B cell (primary cell): ENCODE measurements at regions not wholly inside any gene's neighbourhood (a gene's known extent, or its start where the extent isn't known, plus 50 kb on each side); places are given as distances from the start of the nearest gene placed in this dataset.

Source experiments
- ATAC-seq: fragments of 200-7000 bp; cut with Tn5 transposase; one replicate; pipeline ENCODE4 v1.10.0; 2021; ENCODE audit warnings: low read depth, mild to moderate bottlenecking, moderate number of reproducible peaks, moderate library complexity
- CTCF ChIA-PET: fragments of 350-600 bp; sonication (Branson Sonifier 250); formaldehyde crosslinking; loops from one replicate; lab custom pipeline; 2021; ENCODE audit warnings: antibody characterized with exemption, inconsistent platforms; lab: Charles Lee
- POLR2A ChIA-PET: fragments of 350-600 bp; sonication (Branson Sonifier 250); formaldehyde crosslinking; loops from one replicate; lab custom pipeline; 2021; ENCODE audit warnings: antibody characterized with exemption; lab: Charles Lee
- DNase-seq: peaks from one replicate; pipeline ENCODE4 v3.0.0; 2013
- H2AFZ ChIP-seq: 2 replicates; pipeline ENCODE4 v1.6.1; 2012; ENCODE audit warnings: mild to moderate bottlenecking, low read depth, low read length; ENCODE audit not compliant: insufficient read depth, poor library complexity, severe bottlenecking
- H3K27ac ChIP-seq, 2 donors: 1 replicate in 1 of 2; 2 replicates in 1 of 2; pipeline ENCODE4 v1.5.1; 2012 to 2013; ENCODE audit warnings: low read length in 2 of 2, mild to moderate bottlenecking in 2 of 2, moderate library complexity in 1 of 2
- H3K27me3 ChIP-seq, 4 experiments: fragments of 200-600 bp in 1 of 4; sonication (generic) in 1 of 4; replicated peaks in 1 of 4; 1 replicate in 2 of 4; 2 replicates in 2 of 4; pipeline versions ENCODE4 v1.6.1 to v1.7.0; 2013 to 2016; ENCODE audit warnings: low read length in 3 of 4, mild to moderate bottlenecking in 2 of 4, mixed read lengths in 1 of 4, moderate library complexity in 1 of 4; ENCODE audit not compliant: insufficient read depth in 4 of 4, control insufficient read depth in 3 of 4; ENCODE audit errors: control extremely low read depth in 1 of 4
- H3K36me3 ChIP-seq, 2 experiments: replicated peaks in 1 of 2; 1 replicate in 1 of 2; 2 replicates in 1 of 2; pipeline versions ENCODE4 v1.6.1 to v1.7.1; 2013; ENCODE audit warnings: low read length in 1 of 2; ENCODE audit not compliant: insufficient read depth in 2 of 2, control insufficient read depth in 1 of 2; ENCODE audit errors: control extremely low read depth in 1 of 2, extremely low read depth in 1 of 2
- H3K4me1 ChIP-seq, 2 donors: fragments of 200-600 bp in 1 of 2; sonication (generic) in 1 of 2; 1 replicate in 1 of 2; 2 replicates in 1 of 2; pipeline versions ENCODE4 v1.5.1 to v1.6.1; 2013 to 2017; ENCODE audit warnings: low read length in 2 of 2; ENCODE audit not compliant: control insufficient read depth in 2 of 2, insufficient read depth in 2 of 2
- H3K4me2 ChIP-seq: replicated peaks from 2 replicates; pipeline ENCODE3; 2012; ENCODE audit warnings: mild to moderate bottlenecking, low read depth, low read length; ENCODE audit not compliant: poor library complexity, severe bottlenecking
- H3K4me3 ChIP-seq, 5 experiments: fragments of 200-600 bp in 1 of 5; sonication (generic) in 1 of 5; 1 replicate in 3 of 5; 2 replicates in 2 of 5; pipeline versions ENCODE4 v1.5.1 to v1.7.0; 2011 to 2016; ENCODE audit warnings: low read length in 4 of 5, mild to moderate bottlenecking in 4 of 5, low read depth in 2 of 5, control low read depth in 1 of 5, moderate library complexity in 1 of 5; ENCODE audit not compliant: insufficient read depth in 1 of 5; ENCODE audit errors: control extremely low read depth in 1 of 5, extremely low read depth in 1 of 5
- H3K79me2 ChIP-seq: fragments of 200-600 bp; sonication (generic); one replicate; pipeline ENCODE4 v1.6.0; 2016; ENCODE audit warnings: low read length; ENCODE audit not compliant: control insufficient read depth, insufficient read depth
- H3K9ac ChIP-seq: fragments of 200-600 bp; sonication (generic); 2 replicates; pipeline ENCODE4 v1.6.1; 2017; ENCODE audit warnings: mild to moderate bottlenecking, low read length, moderate library complexity
- H3K9me3 ChIP-seq, 3 donors: one replicate each; pipeline versions ENCODE4 v1.6.1 to v1.7.1; 2013; ENCODE audit warnings: low read length in 2 of 3; ENCODE audit not compliant: control insufficient read depth in 2 of 3, insufficient read depth in 1 of 3; ENCODE audit errors: control extremely low read depth in 1 of 3
- H4K20me1 ChIP-seq: 2 replicates; pipeline ENCODE4 v1.6.0; 2012; ENCODE audit warnings: mild to moderate bottlenecking, low read length; ENCODE audit not compliant: insufficient read depth, control insufficient read depth, poor library complexity, severe bottlenecking
- H3K27ac Mint-ChIP-seq: one replicate; pipeline ENCODE4 v1.8.0; 2021; ENCODE audit warnings: mixed read lengths
- H3K27me3 Mint-ChIP-seq: one replicate; pipeline ENCODE4 v1.8.0; 2021; ENCODE audit warnings: mixed read lengths
- H3K4me1 Mint-ChIP-seq: one replicate; pipeline ENCODE4 v1.8.0; 2021; ENCODE audit warnings: mixed read lengths
- H3K4me3 Mint-ChIP-seq: one replicate; pipeline ENCODE4 v1.8.0; 2021; ENCODE audit warnings: mixed read lengths
- H3K9me3 Mint-ChIP-seq: one replicate; pipeline ENCODE4 v1.8.0; 2022; ENCODE audit warnings: mixed read lengths; ENCODE audit not compliant: insufficient read depth
- EZH2 ChIP-seq: IDR thresholded peaks from 2 replicates; pipeline ENCODE4 v1.6.1; 2012; ENCODE audit warnings: borderline replicate concordance, low read depth, mild to moderate bottlenecking, moderate library complexity, low read length; ENCODE audit not compliant: insufficient read depth, poor library complexity, severe bottlenecking
- WGBS: methylation state at CpG from one replicate; pipeline ENCODE4 v1.1.5; 2013; ENCODE audit warnings: missing lambda C conversion rate; ENCODE audit not compliant: insufficient coverage; 5-methylcytosine and 5-hydroxymethylcytosine counted together
- intact Hi-C: fragments of 100-400 bp; cut with micrococcal nuclease; formaldehyde crosslinking; loops from one replicate; pipeline ENCODE4 v1.10.0; 2022
- TF ChIP-seq, protein P1 (sequence below): fragments of 200-600 bp; IDR thresholded peaks from one replicate; pipeline ENCODE4 v1.8.0; 2022; ENCODE audit warnings: antibody characterized with exemption, mild to moderate bottlenecking

DNA sequence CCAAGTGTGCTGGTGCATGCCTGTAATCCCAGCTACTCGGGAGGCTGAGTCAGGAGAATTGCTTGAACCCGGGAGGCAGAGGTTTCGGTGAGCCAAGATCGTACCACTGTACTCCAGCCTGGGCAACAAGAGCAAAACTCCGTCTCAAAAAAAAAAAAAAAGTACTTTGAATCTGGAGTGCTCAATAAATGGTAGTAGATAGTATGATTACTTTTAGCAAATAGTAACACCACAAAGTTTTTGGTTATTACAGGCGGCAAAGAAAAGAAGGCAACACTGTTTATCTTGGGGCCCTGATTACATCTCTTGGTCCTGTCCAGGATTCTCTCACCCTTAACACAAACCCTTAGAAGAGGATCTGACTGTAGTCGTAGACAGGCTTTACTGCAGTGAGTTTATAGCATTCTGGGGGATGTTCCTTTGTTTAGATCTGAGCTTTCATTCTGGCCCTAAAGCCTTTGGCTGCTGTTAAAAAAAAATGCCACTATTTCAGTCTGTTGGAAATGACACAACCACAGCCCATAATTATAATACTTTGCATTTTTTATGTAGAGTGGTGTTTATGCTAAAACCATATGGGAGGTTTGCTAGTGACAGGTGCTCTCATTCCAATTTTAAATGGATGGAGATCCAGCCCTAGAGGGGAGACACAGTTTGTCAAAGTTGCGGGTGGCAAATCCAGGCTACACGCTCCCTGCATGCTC lies 79.7 kb upstream of the SLC2A1 start:
- no peaks in the 10 kb centered on the region for H3K27me3 ChIP-seq
- Mint-ChIP-seq H3K27me3 (no peaks in the 10 kb centered on the region), H3K27ac (no peak overlapping the region), H3K4me1 (peaks cover 11% of the 10 kb centered on the region), H3K9me3 (no peaks in the 10 kb centered on the region), H3K4me3 (no peak overlapping the region)
- no peak overlapping the region for H3K4me3 ChIP-seq
- intact Hi-C loops: no loop called here
- TF ChIP-seq, protein P1, sequence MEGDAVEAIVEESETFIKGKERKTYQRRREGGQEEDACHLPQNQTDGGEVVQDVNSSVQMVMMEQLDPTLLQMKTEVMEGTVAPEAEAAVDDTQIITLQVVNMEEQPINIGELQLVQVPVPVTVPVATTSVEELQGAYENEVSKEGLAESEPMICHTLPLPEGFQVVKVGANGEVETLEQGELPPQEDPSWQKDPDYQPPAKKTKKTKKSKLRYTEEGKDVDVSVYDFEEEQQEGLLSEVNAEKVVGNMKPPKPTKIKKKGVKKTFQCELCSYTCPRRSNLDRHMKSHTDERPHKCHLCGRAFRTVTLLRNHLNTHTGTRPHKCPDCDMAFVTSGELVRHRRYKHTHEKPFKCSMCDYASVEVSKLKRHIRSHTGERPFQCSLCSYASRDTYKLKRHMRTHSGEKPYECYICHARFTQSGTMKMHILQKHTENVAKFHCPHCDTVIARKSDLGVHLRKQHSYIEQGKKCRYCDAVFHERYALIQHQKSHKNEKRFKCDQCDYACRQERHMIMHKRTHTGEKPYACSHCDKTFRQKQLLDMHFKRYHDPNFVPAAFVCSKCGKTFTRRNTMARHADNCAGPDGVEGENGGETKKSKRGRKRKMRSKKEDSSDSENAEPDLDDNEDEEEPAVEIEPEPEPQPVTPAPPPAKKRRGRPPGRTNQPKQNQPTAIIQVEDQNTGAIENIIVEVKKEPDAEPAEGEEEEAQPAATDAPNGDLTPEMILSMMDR: no peak
- TF ChIP-seq EZH2: no peak
- no peak overlapping the region for H3K9ac ChIP-seq
- no peaks in the 10 kb centered on the region for H4K20me1 ChIP-seq
- POLR2A ChIA-PET: no interaction called here
- H3K4me1 ChIP-seq: peaks cover 0 to 4% of the 10 kb centered on the region in 2 donors
- no peaks in the 10 kb centered on the region for H3K36me3 ChIP-seq
- CTCF ChIA-PET: no interaction called here
- no peak overlapping the region for H3K4me2 ChIP-seq
- H3K9me3 ChIP-seq: no peaks in the 10 kb centered on the region
- 100% methylated on average over 4 of the region's 9 CpGs for WGBS
- H3K27ac ChIP-seq: no peak overlapping the region
- H2AFZ ChIP-seq: no peak overlapping the region
- no peaks in the 10 kb centered on the region for H3K79me2 ChIP-seq
- ATAC-seq (no peak), DNase-seq (no peak)

DNA sequence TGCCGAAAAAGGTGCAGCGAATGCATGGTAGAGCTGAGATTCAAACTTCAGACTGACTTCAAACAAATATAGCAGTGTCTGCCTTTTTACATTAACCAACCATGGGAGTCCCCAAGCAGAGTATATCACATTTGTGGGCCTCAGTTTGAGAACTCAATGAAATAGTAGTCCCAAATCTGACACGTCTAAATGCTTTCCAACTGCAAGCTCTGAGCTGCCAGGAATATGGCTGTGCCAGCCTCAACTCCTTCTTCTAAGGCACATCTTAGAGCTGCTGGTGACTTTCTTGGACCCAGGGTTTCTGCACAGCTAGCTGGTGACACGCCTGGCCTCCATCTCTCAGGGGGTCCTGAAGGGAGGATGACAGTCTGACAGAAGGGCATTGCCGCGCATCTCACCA lies 78.8 kb upstream of the SLC2A1 start:
- WGBS: 86% methylated on average over 5 of the region's 6 CpGs
- ChIA-PET POLR2A (no interaction called here), CTCF (no interaction called here)
- Histone ChIP-seq H3K4me2 (no peak overlapping the region), H3K9me3 (no peaks in the 10 kb centered on the region), H3K27ac (no peak overlapping the region), H3K9ac (no peak overlapping the region), H3K4me1 (peaks cover 0 to under 1% of the 10 kb centered on the region in 2 donors), H3K36me3 (no peaks in the 10 kb centered on the region), H3K27me3 (no peaks in the 10 kb centered on the region), H2AFZ (no peak overlapping the region), H3K4me3 (no peak overlapping the region), H3K79me2 (no peaks in the 10 kb centered on the region), H4K20me1 (no peaks in the 10 kb centered on the region)
- no peaks in the 10 kb centered on the region for H3K27me3 Mint-ChIP-seq
- intact Hi-C loops: no loop called here
- no peak overlapping the region for H3K4me3 Mint-ChIP-seq
- DNase-seq: no peak
- no peak overlapping the region for H3K27ac Mint-ChIP-seq
- no peak for ATAC-seq
- no peaks in the 10 kb centered on the region for H3K9me3 Mint-ChIP-seq
- TF ChIP-seq EZH2: no peak
- peaks cover 6% of the 10 kb centered on the region for H3K4me1 Mint-ChIP-seq
